ENCODE measurements at regions not wholly inside any gene's neighbourhood (a gene's known extent, or its start where the extent isn't known, plus 50 kb on each side); places are given as distances from the start of the nearest gene placed in this dataset.

- no peak for DNase-seq
These were observed 50.0 kb upstream of the TRPM1 start for GRCh38 chr15:31151301-31152233.

- DNase-seq, result no peak
These were observed 52.0 kb upstream of the TRPM1 start for GRCh38 chr15:31153531-31153930.

- DNase-seq, result no peak
These were observed 53.6 kb upstream of the TRPM1 start for GRCh38 chr15:31155151-31155550.

DNA sequence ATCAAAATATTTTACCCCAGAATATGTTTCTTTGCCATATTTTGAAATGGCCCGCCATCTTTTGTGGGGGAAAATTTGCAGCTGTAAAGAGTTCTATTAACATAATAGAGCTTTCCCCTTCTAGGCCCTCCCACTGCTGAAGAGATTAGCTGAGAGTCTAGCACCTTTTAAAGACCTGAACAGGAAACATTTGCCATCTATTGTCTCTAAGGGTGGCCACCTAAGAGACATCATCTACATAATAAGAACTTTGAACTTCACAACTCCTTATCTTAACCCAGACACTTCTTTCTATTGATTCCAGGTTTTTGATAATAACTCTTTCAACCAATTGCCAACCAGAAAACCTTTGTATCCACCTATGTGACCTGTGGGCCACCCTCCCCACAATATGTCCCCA lies 54.7 kb upstream of the TRPM1 start:
- no peak for DNase-seq

DNA sequence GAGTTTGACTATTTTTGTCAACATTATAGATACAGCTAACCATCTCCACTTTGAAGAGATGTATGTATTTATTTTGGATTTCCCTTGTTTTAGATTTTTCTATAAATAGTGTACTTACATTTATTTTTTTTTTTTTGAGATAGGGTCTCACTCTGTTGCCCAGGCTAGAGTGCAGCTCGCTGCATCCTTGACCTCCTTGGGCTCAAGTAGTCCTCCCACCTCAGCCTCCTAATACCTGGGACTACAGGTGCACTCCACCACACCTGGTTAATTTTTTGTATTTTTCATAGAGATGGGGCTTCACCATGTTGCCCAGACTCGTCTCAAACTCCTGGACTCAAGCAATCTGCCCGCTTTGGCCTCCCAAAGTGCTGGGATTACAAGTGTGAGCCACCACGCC lies 55.3 kb upstream of the TRPM1 start:
- no peak for DNase-seq

GRCh38 chr15:31157644-31158069 lies 56.1 kb upstream of the TRPM1 start:
- DNase-seq, result no peak

GRCh38 chr15:31158858-31159569 lies 57.5 kb upstream of the TRPM1 start:
- no peak for DNase-seq

DNA sequence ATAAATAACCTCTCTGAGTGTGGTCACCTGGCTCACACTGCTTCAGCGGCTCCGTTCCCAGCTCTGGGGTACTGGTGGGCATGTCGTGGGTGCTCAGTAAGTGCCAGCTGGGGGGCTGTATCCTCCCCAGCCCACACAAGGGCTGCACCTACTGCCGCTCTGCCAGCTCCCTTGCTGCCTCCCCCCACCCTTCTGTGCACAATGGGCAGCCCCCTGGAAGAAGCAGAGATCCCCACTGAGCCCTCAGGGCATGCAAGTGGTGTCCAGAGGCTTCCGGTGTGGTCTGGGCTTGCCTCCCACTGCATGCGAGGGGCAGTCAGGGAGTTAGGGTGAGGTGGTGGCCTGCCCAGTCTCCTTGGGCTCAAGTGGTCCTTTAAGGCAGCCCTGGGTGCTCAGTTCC lies 58.3 kb upstream of the TRPM1 start:
- DNase-seq, result no peak

- DNase-seq, result no peak
These were observed 58.8 kb upstream of the TRPM1 start for GRCh38 chr15:31160297-31160696.

DNA sequence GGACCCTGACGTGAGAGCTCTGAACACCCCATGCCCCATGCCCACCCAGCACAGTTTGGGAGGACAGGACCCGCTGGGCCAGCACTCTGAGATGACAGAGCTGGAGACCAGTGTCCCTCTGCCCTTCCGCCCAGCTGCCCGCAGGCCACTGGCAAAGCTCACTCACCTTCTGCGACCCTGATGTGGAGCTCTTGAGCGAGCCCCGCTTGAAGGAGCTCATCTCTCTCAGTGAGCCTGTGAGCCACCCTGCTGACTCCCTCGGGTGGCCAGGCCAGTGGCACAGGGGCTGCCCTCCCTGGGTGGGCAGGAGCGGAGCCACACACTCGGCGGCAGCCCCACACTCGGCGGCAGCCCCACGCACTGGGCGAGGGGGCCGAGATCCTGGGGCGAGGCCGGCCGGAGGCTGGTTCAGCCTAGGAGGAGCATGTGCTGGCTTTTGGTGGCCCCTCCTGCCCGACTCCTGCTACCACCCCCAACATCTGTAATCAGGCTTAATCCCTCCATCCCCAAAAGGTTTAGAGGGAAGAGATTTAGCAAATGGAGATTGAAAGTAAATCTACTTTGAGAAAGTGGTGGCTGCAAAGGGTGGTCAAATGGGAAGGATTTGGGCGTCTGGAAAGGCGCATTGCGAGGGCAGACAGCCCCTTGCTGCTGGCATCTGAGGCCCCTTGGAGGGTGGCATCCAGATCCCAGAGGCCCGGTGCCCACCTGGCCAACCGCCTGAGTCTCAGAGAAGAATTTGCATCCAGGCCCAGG lies 59.4 kb upstream of the TRPM1 start:
- no peak for DNase-seq

GRCh38 chr15:31161951-31162350 lies 60.4 kb upstream of the TRPM1 start:
- no peak for DNase-seq

DNA sequence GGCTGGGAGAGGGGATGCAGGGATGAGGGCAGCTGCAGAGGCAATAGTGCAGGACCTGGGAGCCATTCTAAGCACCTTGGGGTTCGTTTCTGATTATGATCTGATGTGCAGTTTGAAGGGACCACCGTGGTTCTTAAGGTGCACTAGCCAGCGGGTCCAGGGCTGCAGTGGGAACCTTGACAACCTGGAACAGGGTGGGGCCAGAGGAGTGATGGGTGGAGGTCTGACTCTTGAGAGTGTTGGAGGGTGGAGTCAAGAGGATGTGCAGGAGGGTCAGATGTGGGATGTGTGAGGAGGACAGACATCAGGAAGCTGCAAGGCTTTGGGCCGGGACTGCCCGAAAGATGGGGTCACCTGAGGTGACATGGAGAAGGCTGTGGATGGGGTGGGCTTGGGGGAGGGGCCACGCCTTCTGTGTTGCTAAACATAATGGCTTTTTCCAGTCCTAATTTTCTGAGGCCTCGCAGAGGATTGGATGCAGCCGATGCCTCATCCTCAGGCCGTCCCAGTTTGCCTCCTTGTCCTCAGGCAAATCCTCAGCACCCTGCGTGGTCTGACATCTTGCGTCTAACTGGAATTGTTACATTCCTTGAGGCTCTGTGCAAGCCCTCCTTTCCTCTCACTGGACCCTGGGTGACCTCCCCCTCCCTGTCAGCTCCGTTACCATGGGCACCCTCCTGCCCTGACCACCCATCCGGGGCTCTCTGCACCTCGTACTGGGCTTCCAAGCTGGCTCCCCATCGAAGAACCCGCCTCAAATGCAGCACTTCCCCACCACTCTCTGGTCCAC lies 61.4 kb upstream of the TRPM1 start:
- no peak for DNase-seq

DNA sequence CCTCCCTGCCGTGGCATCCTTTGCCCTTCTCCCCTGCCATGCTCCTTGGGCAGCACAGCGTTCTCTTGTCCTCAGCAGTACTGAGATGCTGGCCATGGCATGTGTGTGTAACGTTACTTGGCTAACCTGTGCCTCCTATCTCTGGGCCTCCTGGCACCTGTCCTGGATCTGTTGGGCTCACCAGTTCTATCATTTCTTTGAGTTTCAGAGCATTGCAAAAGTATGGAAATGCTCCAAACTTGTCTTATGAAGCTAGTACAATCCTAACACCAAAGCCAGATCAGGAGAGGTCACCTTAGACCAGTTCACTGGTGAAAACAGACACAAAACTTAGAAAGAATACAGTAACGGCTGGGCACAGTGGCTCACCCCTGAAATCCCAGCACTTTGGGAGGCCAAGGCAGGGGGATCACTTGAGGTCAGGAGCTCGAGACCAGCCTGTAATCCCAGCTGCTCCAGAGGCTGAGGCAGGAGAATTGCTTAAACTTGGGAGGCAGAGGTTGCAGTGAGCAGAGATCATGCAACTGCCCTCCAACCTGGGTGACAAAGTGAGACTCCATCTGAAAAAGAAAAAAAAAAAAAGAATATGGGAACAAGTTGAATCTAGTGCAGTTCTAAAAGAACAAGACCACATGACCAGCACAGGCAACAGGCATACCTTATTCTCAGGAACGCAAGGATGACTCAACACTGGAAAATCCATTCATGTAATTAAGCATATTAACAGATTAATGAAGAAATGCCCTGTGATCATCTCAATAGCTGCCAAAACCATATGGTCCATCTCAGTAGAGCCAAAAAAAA lies 62.4 kb upstream of the TRPM1 start:
- no peak for DNase-seq

- no peak for DNase-seq
These were observed 63.0 kb upstream of the TRPM1 start for GRCh38 chr15:31164573-31164912.

- no peak for DNase-seq
These were observed 68.0 kb upstream of the TRPM1 start for GRCh38 chr15:31169558-31169957.

DNA sequence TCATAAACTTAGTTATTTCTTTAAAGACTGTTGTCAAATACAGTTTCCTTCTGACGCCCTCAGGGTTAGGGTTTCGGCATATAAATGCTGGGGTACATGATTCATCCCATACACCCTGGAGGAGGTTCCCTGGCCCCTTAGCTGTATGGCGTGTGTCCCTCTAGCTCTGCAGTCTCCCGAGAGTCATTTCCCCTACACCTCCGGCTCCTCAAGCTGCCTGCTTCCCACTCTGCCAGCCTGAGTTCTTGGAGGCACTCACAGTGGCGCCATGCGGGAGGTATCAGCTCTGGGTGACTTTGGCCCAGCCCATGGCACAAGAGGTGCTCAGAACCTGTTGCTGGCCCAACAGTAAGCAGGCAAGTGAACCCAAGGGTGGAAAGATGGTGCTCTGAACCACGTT lies 70.2 kb upstream of the TRPM1 start:
- DNase-seq, result no peak

GRCh38 chr15:31172606-31173005 lies 71.1 kb upstream of the TRPM1 start:
- no peak for DNase-seq

DNA sequence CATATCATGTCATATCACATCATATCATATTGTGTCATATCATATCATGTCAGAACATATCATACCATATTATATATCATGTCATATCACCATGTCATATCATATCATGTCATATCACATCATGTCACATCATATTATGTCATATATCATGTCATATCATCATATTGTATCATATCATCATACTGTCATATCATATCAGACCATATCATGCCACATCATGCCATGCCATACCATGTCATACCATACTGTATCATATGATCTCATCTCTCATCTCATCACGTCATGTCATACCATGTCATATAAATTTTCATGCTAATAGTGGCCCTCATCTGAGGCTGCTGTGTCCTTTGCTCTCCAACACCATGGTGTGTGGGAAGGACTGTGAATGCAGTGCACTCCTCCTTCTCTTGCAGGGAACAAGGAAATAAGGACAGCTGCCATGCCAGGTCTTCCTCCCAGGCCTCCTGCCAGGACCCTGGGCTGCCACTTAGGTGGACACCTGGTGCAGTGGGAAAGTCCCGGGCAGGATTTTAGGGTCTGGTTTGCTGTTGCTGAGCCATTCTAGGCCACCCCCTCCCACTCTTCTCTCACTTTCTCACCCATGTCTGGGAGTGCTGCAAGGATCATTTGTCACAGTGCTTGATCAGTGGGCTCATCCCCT lies 72.4 kb upstream of the TRPM1 start:
- DNase-seq, result no peak

DNA sequence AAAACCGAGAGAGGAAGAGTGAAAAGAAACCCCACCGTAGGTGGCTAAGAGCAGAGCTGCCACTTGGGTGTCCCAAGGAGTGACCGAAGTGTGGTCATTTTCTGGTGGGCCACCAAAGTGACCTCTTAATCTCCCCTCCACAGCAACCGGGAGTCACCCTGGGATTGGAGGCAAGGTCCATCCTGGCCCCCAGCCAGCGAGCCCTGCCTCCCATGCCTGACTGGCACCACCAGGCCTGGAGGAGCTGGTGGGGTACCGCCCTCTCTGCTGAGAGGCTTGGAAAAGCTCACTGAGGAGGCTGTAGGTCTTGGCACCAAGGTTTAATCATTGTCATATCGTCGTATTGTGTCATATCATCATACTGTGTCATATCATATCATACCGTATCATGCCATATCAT lies 74.0 kb upstream of the TRPM1 start:
- DNase-seq, result no peak

- no peak for DNase-seq
These were observed 76.4 kb upstream of the TRPM1 start for GRCh38 chr15:31177951-31178350.

DNA sequence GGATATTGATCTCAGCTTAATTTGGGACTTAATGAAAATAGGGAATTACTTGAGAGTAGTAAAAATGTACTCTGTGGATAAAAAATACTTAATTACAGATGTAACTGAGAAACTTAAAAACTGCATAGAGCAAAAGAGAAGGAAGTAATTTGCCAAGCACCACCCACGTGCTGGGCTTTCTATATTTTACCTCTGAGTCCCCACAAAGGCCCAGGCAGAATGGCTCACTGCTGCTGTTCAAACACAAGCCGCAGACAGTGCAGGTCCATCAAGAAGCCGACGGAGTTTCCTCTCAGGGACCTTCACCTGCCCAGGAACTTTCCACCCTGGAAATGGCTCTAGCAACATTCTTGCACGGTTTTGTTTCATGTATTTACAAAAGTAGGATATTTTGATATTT lies 77.2 kb upstream of the TRPM1 start:
- no peak for DNase-seq

All from NCI-H1694 treated with DMSO at 0.1 percent for 48 hours (cell line).